ENCODE measurements at regions not wholly inside any gene's neighbourhood (a gene's known extent, or its start where the extent isn't known, plus 50 kb on each side); places are given as distances from the start of the nearest gene placed in this dataset.
"Not testable (repeated sequence)": the region's sequence is repeated elsewhere in the genome, so short reads cannot be mapped to it uniquely, and the experiment has no call there.

- H3K36me3 ChIP-seq = no peaks in the 10 kb centered on the region
- H3K27me3 ChIP-seq = no peaks in the 10 kb centered on the region
- H3K9me3 ChIP-seq = no peaks in the 10 kb centered on the region
- no peak for TF ChIP-seq POLR2A (IDR thresholded peaks at IDR 0.05)
- TF ChIP-seq CTCF (IDR thresholded peaks at IDR 0.05 in 4 of 5, conservative IDR thresholded peaks at IDR 0.05 in 1 of 5) = no peak
- intact Hi-C loops (cut with DNase I; ENCODE audit: low total_unique reads) (no loop called here), in situ Hi-C loops (cut with MboI; ENCODE audit: low sequenced_read_pairs in 4 of 4) (no loop called here)
- ATAC-seq (no peak), DNase-seq (no peak)
- H3K27ac ChIP-seq = no peak overlapping the region
- H3K4me1 ChIP-seq = no peaks in the 10 kb centered on the region
- H3K4me3 ChIP-seq = no peak overlapping the region
Observed at GRCh38 chr6:63049216-63049615, 162.1 kb upstream of the FKBP1C start.

- in situ Hi-C loops (cut with MboI; ENCODE audit: low sequenced_read_pairs in 4 of 4); H3K9me3 ChIP-seq; H3K4me1 ChIP-seq; H3K27ac ChIP-seq; H3K27me3 ChIP-seq; H3K36me3 ChIP-seq; intact Hi-C loops (cut with DNase I; ENCODE audit: low total_unique reads); ATAC-seq; DNase-seq; H3K4me3 ChIP-seq: not testable (repeated sequence)
Observed at GRCh38 chr6:63053206-63053605, 158.1 kb upstream of the FKBP1C start.

- Histone ChIP-seq H3K4me3 (no peak overlapping the region), H3K9me3 (no peaks in the 10 kb centered on the region), H3K27me3 (no peaks in the 10 kb centered on the region), H3K4me1 (no peaks in the 10 kb centered on the region), H3K27ac (no peak overlapping the region), H3K36me3 (no peaks in the 10 kb centered on the region)
- intact Hi-C loops (cut with DNase I; ENCODE audit: low total_unique reads) = no loop called here
- TF ChIP-seq CTCF (IDR thresholded peaks at IDR 0.05 in 4 of 5, conservative IDR thresholded peaks at IDR 0.05 in 1 of 5) = no peak
- TF ChIP-seq POLR2A (IDR thresholded peaks at IDR 0.05) = no peak
- ATAC-seq (no peak), DNase-seq (no peak)
- in situ Hi-C loops (cut with MboI; ENCODE audit: low sequenced_read_pairs in 4 of 4) = no loop called here
Observed at GRCh38 chr6:63058601-63059000, 152.7 kb upstream of the FKBP1C start.

GRCh38 chr6:63063631-63064271 lies 147.5 kb upstream of the FKBP1C start:
- H3K27ac ChIP-seq = no peak overlapping the region
- no peaks in the 10 kb centered on the region for H3K27me3 ChIP-seq
- H3K36me3 ChIP-seq = no peaks in the 10 kb centered on the region
- ATAC-seq = no peak
- intact Hi-C loops (cut with DNase I; ENCODE audit: low total_unique reads) = no loop called here
- no peaks in the 10 kb centered on the region for H3K9me3 ChIP-seq
- in situ Hi-C loops (cut with MboI; ENCODE audit: low sequenced_read_pairs in 4 of 4) = no loop called here
- no peak for DNase-seq
- H3K4me3 ChIP-seq = no peak overlapping the region
- no peaks in the 10 kb centered on the region for H3K4me1 ChIP-seq
- TF ChIP-seq CTCF (IDR thresholded peaks at IDR 0.05 in 4 of 5, conservative IDR thresholded peaks at IDR 0.05 in 1 of 5) (no peak), POLR2A (IDR thresholded peaks at IDR 0.05) (no peak)

- Histone ChIP-seq H3K4me3 (no peak overlapping the region), H3K27me3 (no peaks in the 10 kb centered on the region), H3K9me3 (no peaks in the 10 kb centered on the region), H3K27ac (no peak overlapping the region), H3K4me1 (no peaks in the 10 kb centered on the region), H3K36me3 (no peaks in the 10 kb centered on the region)
- in situ Hi-C loops (cut with MboI; ENCODE audit: low sequenced_read_pairs in 4 of 4) = no loop called here
- TF ChIP-seq CTCF (IDR thresholded peaks at IDR 0.05 in 4 of 5, conservative IDR thresholded peaks at IDR 0.05 in 1 of 5) (no peak), POLR2A (IDR thresholded peaks at IDR 0.05) (no peak)
- intact Hi-C loops (cut with DNase I; ENCODE audit: low total_unique reads) = no loop called here
- DNase-seq (no peak), ATAC-seq (no peak)
Observed at GRCh38 chr6:63066055-63066704, 145.1 kb upstream of the FKBP1C start.
